ENCODE measurements at regions not wholly inside any gene's neighbourhood (a gene's known extent, or its start where the extent isn't known, plus 50 kb on each side); places are given as distances from the start of the nearest gene placed in this dataset.

DNA sequence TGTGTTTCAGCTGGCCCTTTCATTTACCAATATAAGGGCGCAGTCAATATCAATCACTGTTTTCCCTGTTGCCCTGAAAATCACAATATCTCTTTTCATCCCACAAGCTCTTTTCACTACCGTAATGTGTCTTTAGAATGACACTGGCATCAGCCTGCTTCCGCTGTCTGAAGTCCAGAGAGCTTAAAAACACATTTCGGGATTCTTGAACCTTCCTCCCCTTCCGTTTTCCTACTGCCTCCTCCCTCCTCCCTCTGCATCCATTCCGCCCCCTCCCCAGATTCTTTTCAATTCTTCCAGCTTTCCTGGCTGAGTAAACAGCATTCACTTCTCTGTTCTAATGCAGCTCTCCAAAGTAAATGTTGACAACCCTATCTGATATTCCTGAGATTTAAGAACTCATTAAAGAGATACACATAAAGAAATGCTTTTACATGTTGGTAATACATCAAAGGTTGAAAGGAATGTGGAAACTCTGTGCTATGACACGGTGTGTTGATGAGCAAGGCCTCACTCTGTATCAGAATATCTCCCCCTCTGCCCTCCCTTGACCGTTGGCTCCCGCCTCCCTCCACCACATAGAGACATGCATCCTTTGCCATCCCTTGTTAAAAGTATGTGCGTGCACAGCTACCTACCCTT lies 83.5 kb upstream of the SPRY1 start:
- TF ChIP-seq, protein P1, sequence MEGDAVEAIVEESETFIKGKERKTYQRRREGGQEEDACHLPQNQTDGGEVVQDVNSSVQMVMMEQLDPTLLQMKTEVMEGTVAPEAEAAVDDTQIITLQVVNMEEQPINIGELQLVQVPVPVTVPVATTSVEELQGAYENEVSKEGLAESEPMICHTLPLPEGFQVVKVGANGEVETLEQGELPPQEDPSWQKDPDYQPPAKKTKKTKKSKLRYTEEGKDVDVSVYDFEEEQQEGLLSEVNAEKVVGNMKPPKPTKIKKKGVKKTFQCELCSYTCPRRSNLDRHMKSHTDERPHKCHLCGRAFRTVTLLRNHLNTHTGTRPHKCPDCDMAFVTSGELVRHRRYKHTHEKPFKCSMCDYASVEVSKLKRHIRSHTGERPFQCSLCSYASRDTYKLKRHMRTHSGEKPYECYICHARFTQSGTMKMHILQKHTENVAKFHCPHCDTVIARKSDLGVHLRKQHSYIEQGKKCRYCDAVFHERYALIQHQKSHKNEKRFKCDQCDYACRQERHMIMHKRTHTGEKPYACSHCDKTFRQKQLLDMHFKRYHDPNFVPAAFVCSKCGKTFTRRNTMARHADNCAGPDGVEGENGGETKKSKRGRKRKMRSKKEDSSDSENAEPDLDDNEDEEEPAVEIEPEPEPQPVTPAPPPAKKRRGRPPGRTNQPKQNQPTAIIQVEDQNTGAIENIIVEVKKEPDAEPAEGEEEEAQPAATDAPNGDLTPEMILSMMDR (conservative IDR thresholded peaks at IDR 0.05; ENCODE audit: low read length), result no peak
- TF ChIP-seq EZH2phosphoT487 (IDR thresholded peaks at IDR 0.05; ENCODE audit: borderline replicate concordance, low read depth, low read length), result no peak

Measured in OCI-LY7 (cell line).